Caco-2 (cell line): ENCODE measurements at regions not wholly inside any gene's neighbourhood (a gene's known extent, or its start where the extent isn't known, plus 50 kb on each side); places are given as distances from the start of the nearest gene placed in this dataset.

Source experiments
- BruUV-seq: library from RNA; stranded (reverse); fragments of 400-500 nt; replicated peaks from 2 replicates; lab custom pipeline; 2021; lab: Mats Ljungman, UMichigan
- CTCF ChIA-PET: fragments of 300-600 bp; sonication (Branson Sonifier 250); formaldehyde crosslinking; loops from one replicate; lab custom pipeline; 2022; ENCODE audit warnings: antibody characterized with exemption; lab: Charles Lee
- POLR2A ChIA-PET: fragments of 300-600 bp; sonication (Branson Sonifier 250); formaldehyde crosslinking; loops from one replicate; lab custom pipeline; 2022; ENCODE audit warnings: antibody characterized with exemption; lab: Charles Lee
- DNase-seq, 2 experiments: peaks; one replicate each; pipeline versions ENCODE4 v3.0.0 to v3.0.0-alpha.2; 2020 to 2022
- H3K27me3 ChIP-seq: replicated peaks from 2 replicates; pipeline ENCODE4 v1.6.0; 2011; ENCODE audit warnings: low read length; ENCODE audit not compliant: control insufficient read depth, insufficient read depth
- H3K36me3 ChIP-seq: 2 replicates; pipeline ENCODE4 v1.5.1; 2011; ENCODE audit warnings: low read length; ENCODE audit not compliant: control insufficient read depth, insufficient read depth
- H3K4me1 ChIP-seq: fragments of 250-450 bp; sonication (Bioruptor Pico); 2 replicates; pipeline ENCODE4 v1.5.1; 2020; ENCODE audit warnings: mild to moderate bottlenecking
- H3K4me3 ChIP-seq: 2 replicates; pipeline ENCODE4 v1.5.1; 2011; ENCODE audit warnings: low read depth, mild to moderate bottlenecking, control low read depth, low read length
- H3K9me3 ChIP-seq: fragments of 250-450 bp; sonication (Bioruptor Pico); 2 replicates; pipeline ENCODE4 v1.5.1; 2020; ENCODE audit warnings: mild to moderate bottlenecking, moderate library complexity
- H3K27ac Mint-ChIP-seq: one replicate; pipeline ENCODE4 v1.8.0; 2022; ENCODE audit warnings: mixed read lengths; ENCODE audit not compliant: unreplicated experiment
- H3K27me3 Mint-ChIP-seq: one replicate; pipeline ENCODE4 v1.8.0; 2022; ENCODE audit warnings: mixed read lengths; ENCODE audit not compliant: insufficient read depth, unreplicated experiment
- H3K36me3 Mint-ChIP-seq: one replicate; pipeline ENCODE4 v1.8.0; 2022; ENCODE audit warnings: mild to moderate bottlenecking, mixed read lengths; ENCODE audit not compliant: insufficient read depth, unreplicated experiment
- H3K4me1 Mint-ChIP-seq: one replicate; pipeline ENCODE4 v1.8.0; 2022; ENCODE audit warnings: low read depth, mixed read lengths; ENCODE audit not compliant: unreplicated experiment
- H3K4me3 Mint-ChIP-seq: one replicate; pipeline ENCODE4 v1.8.0; 2022; ENCODE audit warnings: mild to moderate bottlenecking, moderate library complexity, mixed read lengths; ENCODE audit not compliant: unreplicated experiment
- H3K9me3 Mint-ChIP-seq: one replicate; pipeline ENCODE4 v1.8.0; 2022; ENCODE audit warnings: mixed read lengths; ENCODE audit not compliant: unreplicated experiment
- CTCF ChIP-seq, 2 experiments: fragments of 200-600 bp in 1 of 2; IDR thresholded peaks; 1 replicate in 1 of 2; 2 replicates in 1 of 2; pipeline versions ENCODE4 v1.5.1 to v1.8.0; 2011 to 2022; ENCODE audit warnings: antibody characterized with exemption in 1 of 2, control low read depth in 1 of 2, inconsistent platforms in 1 of 2, low read depth in 1 of 2, low read length in 1 of 2, mild to moderate bottlenecking in 1 of 2, moderate library complexity in 1 of 2; ENCODE audit not compliant: insufficient read depth in 1 of 2, severe bottlenecking in 1 of 2, unreplicated experiment in 1 of 2
- intact Hi-C: fragments of 100-400 bp; cut with micrococcal nuclease; formaldehyde crosslinking; loops from one replicate; pipeline ENCODE4 v1.10.0; 2022; ENCODE audit not compliant: unreplicated experiment

GRCh38 chr13:109537584-109537983 lies 248.8 kb downstream of the IRS2 start:
- no peak overlapping the region for H3K27ac Mint-ChIP-seq
- Histone ChIP-seq H3K4me1 (no peaks in the 10 kb centered on the region), H3K36me3 (no peaks in the 10 kb centered on the region), H3K27me3 (0 out of 2 replicates have a peak, but pooled peaks cover 2% of the 10 kb centered on the region), H3K4me3 (no peak overlapping the region), H3K9me3 (no peaks in the 10 kb centered on the region)
- no peaks in the 10 kb centered on the region for H3K36me3 Mint-ChIP-seq
- POLR2A ChIA-PET: no interaction called here
- CTCF ChIA-PET: interaction anchor here (0.7 kb wide), 1 partner anchor 399 kb away, joined by 3 read pairs; no protein-coding TSS in a partner anchor
- BruUV-seq: no TSS peak
- no peak overlapping the region for H3K4me3 Mint-ChIP-seq
- H3K27me3 Mint-ChIP-seq: peaks cover 9% of the 10 kb centered on the region
- no peak for TF ChIP-seq CTCF (IDR thresholded peaks at IDR 0.05; ENCODE audit: insufficient read depth in 1 of 2, low read depth in 1 of 2, low read length in 1 of 2, severe bottlenecking in 1 of 2, unreplicated experiment in 1 of 2)
- peaks cover 14% of the 10 kb centered on the region for H3K9me3 Mint-ChIP-seq
- H3K4me1 Mint-ChIP-seq: no peaks in the 10 kb centered on the region
- intact Hi-C loops: no loop called here
- DNase-seq: no peak

GRCh38 chr13:109533350-109533749 lies 253.0 kb downstream of the IRS2 start:
- Mint-ChIP-seq H3K36me3 (no peaks in the 10 kb centered on the region), H3K4me1 (no peaks in the 10 kb centered on the region), H3K27ac (no peak overlapping the region), H3K4me3 (no peak overlapping the region), H3K9me3 (peaks cover 14% of the 10 kb centered on the region), H3K27me3 (peaks cover 9% of the 10 kb centered on the region)
- Histone ChIP-seq H3K27me3 (0 out of 2 replicates have a peak, but pooled peaks cover 2% of the 10 kb centered on the region), H3K9me3 (peaks cover 3% of the 10 kb centered on the region; the same call in 1 of the 2 replicates), H3K4me3 (no peak overlapping the region), H3K4me1 (no peaks in the 10 kb centered on the region), H3K36me3 (no peaks in the 10 kb centered on the region)
- CTCF ChIA-PET: no interaction called here
- POLR2A ChIA-PET: no interaction called here
- intact Hi-C loops: no loop called here
- no TSS peak for BruUV-seq
- DNase-seq: no peak
- TF ChIP-seq CTCF (IDR thresholded peaks at IDR 0.05; ENCODE audit: insufficient read depth in 1 of 2, low read depth in 1 of 2, low read length in 1 of 2, severe bottlenecking in 1 of 2, unreplicated experiment in 1 of 2): no peak

GRCh38 chr13:109529964-109530363 lies 256.4 kb downstream of the IRS2 start:
- H3K27ac Mint-ChIP-seq: no peak overlapping the region
- DNase-seq: no peak
- Histone ChIP-seq H3K4me1 (no peaks in the 10 kb centered on the region; the same call in 1 of the 2 replicates), H3K27me3 (0 out of 2 replicates have a peak, but pooled peaks cover 2% of the 10 kb centered on the region), H3K9me3 (peaks cover 3% of the 10 kb centered on the region; the same call in 1 of the 2 replicates), H3K36me3 (no peaks in the 10 kb centered on the region), H3K4me3 (no peak overlapping the region)
- H3K4me3 Mint-ChIP-seq: no peak overlapping the region
- intact Hi-C loops: no loop called here
- ChIA-PET POLR2A (no interaction called here), CTCF (no interaction called here)
- BruUV-seq: no TSS peak
- H3K36me3 Mint-ChIP-seq: no peaks in the 10 kb centered on the region
- peaks cover 7% of the 10 kb centered on the region for H3K9me3 Mint-ChIP-seq
- no peaks in the 10 kb centered on the region for H3K4me1 Mint-ChIP-seq
- H3K27me3 Mint-ChIP-seq: no peaks in the 10 kb centered on the region
- no peak for TF ChIP-seq CTCF (IDR thresholded peaks at IDR 0.05; ENCODE audit: insufficient read depth in 1 of 2, low read depth in 1 of 2, low read length in 1 of 2, severe bottlenecking in 1 of 2, unreplicated experiment in 1 of 2)
